ENCODE measurements at regions not wholly inside any gene's neighbourhood (a gene's known extent, or its start where the extent isn't known, plus 50 kb on each side); places are given as distances from the start of the nearest gene placed in this dataset.

DNA sequence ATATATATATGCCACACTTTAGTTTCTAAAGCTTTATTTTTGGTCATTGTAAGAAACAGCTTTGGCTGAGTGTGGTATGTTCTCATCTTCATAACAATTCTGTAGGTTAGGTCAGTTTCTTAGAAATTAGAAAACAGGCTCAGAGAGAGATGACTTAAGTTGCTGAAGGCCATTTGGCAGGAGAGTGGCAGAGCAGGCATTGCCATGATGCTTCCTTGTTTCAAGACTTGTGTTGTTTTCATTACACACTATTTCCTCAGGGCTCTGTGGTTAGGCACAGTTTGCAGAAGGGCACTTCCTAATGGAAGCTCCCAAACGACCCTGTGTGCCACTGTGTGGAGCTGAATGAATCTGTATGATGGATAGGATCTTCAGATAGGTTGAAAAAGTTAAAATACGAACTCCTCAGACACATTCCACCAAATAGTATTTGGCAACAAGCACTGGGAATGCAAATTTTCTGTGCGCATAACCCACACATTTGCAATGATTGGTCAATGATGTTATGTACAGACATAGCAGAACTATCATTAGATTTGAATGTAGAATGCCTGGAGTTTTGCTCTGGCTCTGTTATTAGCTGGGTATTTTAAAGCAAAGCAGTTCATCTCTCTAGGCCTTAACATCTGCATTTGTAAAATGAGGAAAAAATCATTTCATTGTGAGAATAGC is 274.3 kb upstream of the HS3ST1 start:
- TF ChIP-seq CTCF (IDR thresholded peaks at IDR 0.05) (no peak), POLR2AphosphoS5 (IDR thresholded peaks at IDR 0.05) (no peak), POLR2A (IDR thresholded peaks at IDR 0.05) (no peak), EP300 (IDR thresholded peaks at IDR 0.05; ENCODE audit: low read depth) (no peak)

Data from transverse colon (tissue), 4 donors.